HL-60 (cell line): ENCODE measurements at regions not wholly inside any gene's neighbourhood (a gene's known extent, or its start where the extent isn't known, plus 50 kb on each side); places are given as distances from the start of the nearest gene placed in this dataset.

Experiments
- POLR2AphosphoS5 ChIP-seq: IDR thresholded peaks from 2 replicates; pipeline ENCODE4 v1.6.1; 2012; ENCODE audit warnings: low read depth
- TF ChIP-seq, protein P1 (sequence below): IDR thresholded peaks from one replicate; pipeline ENCODE4 v1.5.1; 2011; ENCODE audit warnings: low read length, control low read depth, inconsistent platforms; ENCODE audit not compliant: insufficient read depth
- TF ChIP-seq, protein P2 (sequence below): IDR thresholded peaks from 2 replicates; pipeline ENCODE4 v1.6.1; 2012; ENCODE audit warnings: low read depth; ENCODE audit not compliant: insufficient replicate concordance

DNA sequence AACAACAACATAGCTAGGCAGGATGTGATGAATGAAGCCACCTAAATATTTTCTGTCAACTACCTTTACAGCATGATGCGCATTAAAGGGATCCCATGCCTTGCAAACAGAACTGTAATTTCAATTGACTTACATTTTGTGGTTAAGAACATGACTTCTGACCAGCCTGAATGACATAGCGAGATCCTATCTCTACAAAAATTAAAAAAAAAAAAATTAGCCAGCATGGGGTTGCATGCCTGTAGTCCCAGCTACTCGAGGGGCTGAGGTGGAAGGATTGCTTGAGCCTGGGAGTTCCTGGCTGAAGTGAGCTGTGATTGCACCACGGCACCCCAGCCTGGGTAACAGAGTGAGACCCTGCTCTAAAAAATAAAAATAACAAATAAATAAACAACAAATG is 680.6 kb downstream of the IQCM start:
- TF ChIP-seq, protein P1, sequence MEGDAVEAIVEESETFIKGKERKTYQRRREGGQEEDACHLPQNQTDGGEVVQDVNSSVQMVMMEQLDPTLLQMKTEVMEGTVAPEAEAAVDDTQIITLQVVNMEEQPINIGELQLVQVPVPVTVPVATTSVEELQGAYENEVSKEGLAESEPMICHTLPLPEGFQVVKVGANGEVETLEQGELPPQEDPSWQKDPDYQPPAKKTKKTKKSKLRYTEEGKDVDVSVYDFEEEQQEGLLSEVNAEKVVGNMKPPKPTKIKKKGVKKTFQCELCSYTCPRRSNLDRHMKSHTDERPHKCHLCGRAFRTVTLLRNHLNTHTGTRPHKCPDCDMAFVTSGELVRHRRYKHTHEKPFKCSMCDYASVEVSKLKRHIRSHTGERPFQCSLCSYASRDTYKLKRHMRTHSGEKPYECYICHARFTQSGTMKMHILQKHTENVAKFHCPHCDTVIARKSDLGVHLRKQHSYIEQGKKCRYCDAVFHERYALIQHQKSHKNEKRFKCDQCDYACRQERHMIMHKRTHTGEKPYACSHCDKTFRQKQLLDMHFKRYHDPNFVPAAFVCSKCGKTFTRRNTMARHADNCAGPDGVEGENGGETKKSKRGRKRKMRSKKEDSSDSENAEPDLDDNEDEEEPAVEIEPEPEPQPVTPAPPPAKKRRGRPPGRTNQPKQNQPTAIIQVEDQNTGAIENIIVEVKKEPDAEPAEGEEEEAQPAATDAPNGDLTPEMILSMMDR, result no peak
- TF ChIP-seq POLR2AphosphoS5, result no peak
- TF ChIP-seq, protein P2, sequence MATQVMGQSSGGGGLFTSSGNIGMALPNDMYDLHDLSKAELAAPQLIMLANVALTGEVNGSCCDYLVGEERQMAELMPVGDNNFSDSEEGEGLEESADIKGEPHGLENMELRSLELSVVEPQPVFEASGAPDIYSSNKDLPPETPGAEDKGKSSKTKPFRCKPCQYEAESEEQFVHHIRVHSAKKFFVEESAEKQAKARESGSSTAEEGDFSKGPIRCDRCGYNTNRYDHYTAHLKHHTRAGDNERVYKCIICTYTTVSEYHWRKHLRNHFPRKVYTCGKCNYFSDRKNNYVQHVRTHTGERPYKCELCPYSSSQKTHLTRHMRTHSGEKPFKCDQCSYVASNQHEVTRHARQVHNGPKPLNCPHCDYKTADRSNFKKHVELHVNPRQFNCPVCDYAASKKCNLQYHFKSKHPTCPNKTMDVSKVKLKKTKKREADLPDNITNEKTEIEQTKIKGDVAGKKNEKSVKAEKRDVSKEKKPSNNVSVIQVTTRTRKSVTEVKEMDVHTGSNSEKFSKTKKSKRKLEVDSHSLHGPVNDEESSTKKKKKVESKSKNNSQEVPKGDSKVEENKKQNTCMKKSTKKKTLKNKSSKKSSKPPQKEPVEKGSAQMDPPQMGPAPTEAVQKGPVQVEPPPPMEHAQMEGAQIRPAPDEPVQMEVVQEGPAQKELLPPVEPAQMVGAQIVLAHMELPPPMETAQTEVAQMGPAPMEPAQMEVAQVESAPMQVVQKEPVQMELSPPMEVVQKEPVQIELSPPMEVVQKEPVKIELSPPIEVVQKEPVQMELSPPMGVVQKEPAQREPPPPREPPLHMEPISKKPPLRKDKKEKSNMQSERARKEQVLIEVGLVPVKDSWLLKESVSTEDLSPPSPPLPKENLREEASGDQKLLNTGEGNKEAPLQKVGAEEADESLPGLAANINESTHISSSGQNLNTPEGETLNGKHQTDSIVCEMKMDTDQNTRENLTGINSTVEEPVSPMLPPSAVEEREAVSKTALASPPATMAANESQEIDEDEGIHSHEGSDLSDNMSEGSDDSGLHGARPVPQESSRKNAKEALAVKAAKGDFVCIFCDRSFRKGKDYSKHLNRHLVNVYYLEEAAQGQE, result no peak
